WTC11 (cell line): ENCODE measurements at regions not wholly inside any gene's neighbourhood (a gene's known extent, or its start where the extent isn't known, plus 50 kb on each side); places are given as distances from the start of the nearest gene placed in this dataset.

ENCODE experiments used
- FOXP1 ChIP-seq: sonication (generic); formaldehyde crosslinking; IDR thresholded peaks from 2 replicates; pipeline ENCODE4 v1.8.0; 2022; ENCODE audit warnings: missing genetic modification reagents, mild to moderate bottlenecking, moderate library complexity, borderline replicate concordance
- KAT7 ChIP-seq: sonication (generic); formaldehyde crosslinking; IDR thresholded peaks from 2 replicates; pipeline ENCODE4 v1.8.1; 2023; ENCODE audit warnings: missing genetic modification reagents, mild to moderate bottlenecking, borderline replicate concordance
- TCF7 ChIP-seq: sonication (generic); formaldehyde crosslinking; IDR thresholded peaks from 2 replicates; pipeline ENCODE4 v1.8.0; 2022; ENCODE audit warnings: mild to moderate bottlenecking, low read depth, missing genetic modification reagents, moderate library complexity
- TF ChIP-seq, protein P1 (sequence below): fragments of 200-600 bp; IDR thresholded peaks from 2 replicates; pipeline ENCODE4 v1.8.0; 2022; ENCODE audit warnings: antibody characterized with exemption

DNA sequence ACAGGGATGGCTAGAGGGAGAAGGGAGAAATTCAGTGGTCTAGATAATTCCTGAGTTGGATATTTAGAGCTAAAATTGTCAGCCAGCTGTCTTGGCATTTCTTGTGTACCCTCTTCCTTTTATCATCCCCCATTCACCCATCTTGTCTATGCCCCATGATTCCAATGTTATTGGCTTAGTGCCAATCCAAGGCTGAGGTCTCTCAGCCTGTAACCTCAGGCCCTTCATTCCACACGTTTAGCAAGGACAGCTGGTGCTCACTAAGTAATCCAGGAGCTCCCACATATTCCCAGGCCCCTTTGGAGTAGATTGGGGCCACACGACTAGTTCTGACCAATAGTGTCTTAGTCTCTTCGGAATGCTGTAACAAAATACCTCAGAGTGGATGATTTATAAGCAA lies 112.4 kb upstream of the ATXN1 start:
- TF ChIP-seq, protein P1, sequence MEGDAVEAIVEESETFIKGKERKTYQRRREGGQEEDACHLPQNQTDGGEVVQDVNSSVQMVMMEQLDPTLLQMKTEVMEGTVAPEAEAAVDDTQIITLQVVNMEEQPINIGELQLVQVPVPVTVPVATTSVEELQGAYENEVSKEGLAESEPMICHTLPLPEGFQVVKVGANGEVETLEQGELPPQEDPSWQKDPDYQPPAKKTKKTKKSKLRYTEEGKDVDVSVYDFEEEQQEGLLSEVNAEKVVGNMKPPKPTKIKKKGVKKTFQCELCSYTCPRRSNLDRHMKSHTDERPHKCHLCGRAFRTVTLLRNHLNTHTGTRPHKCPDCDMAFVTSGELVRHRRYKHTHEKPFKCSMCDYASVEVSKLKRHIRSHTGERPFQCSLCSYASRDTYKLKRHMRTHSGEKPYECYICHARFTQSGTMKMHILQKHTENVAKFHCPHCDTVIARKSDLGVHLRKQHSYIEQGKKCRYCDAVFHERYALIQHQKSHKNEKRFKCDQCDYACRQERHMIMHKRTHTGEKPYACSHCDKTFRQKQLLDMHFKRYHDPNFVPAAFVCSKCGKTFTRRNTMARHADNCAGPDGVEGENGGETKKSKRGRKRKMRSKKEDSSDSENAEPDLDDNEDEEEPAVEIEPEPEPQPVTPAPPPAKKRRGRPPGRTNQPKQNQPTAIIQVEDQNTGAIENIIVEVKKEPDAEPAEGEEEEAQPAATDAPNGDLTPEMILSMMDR: no peak
- TF ChIP-seq TCF7 (CRISPR knock-in tag) (no peak), FOXP1 (CRISPR knock-in tag) (no peak), KAT7 (CRISPR knock-in tag) (no peak)
